ENCODE measurements at regions not wholly inside any gene's neighbourhood (a gene's known extent, or its start where the extent isn't known, plus 50 kb on each side); places are given as distances from the start of the nearest gene placed in this dataset.

DNA sequence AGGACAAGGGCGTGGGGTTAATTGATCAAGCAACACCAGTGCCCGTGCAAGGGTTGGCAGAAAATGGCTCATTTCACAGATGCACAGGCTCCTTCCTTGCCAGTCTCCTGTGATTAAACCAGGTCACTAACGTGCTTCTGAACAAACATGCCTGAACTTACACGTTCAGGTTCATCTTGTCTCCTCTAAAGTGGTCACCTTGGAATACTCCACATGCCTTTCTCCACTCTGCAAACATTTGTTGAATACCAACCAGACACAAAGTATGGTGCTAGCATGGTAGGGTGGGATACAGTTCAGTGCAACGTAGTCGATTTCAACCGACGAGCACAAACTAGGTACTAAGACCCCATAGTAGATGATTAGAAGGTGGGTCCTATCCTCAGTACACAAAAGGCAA, 72.6 kb upstream of the PTPRT start:
- ChIA-PET CTCF (no interaction called here), POLR2A (ENCODE audit: unreplicated experiment) (no interaction called here)
- no peaks in the 10 kb centered on the region for H3K4me1 ChIP-seq (ENCODE audit: insufficient read depth, low read length)
- no peak overlapping the region for H3K4me3 ChIP-seq (ENCODE audit: low read length)
- DNase-seq = no peak
- no peaks in the 10 kb centered on the region for H3K36me3 ChIP-seq (ENCODE audit: low read depth, low read length)
- peaks cover 6% of the 10 kb centered on the region; the same call in 1 of the 2 replicates for H3K27me3 ChIP-seq (ENCODE audit: low read length)
- BruUV-seq (replicated peaks) = no TSS peak
- H3K27ac ChIP-seq (ENCODE audit: low read length) = no peak overlapping the region
- H3K79me2 ChIP-seq (ENCODE audit: low read length) = no peaks in the 10 kb centered on the region
- no peaks in the 10 kb centered on the region for H3K9me3 ChIP-seq (ENCODE audit: low read length)
- H2AFZ ChIP-seq (ENCODE audit: low read length) = no peak overlapping the region
- no peaks in the 10 kb centered on the region for H3K9me2 ChIP-seq (replicated peaks; ENCODE audit: low read length)
- H4K20me1 ChIP-seq (ENCODE audit: low read length) = no peaks in the 10 kb centered on the region
- no peak overlapping the region for H3K4me2 ChIP-seq (ENCODE audit: low read length)
- TF ChIP-seq EZH2 (IDR thresholded peaks at IDR 0.05; ENCODE audit: low read length, unreplicated experiment) = no peak
- TF ChIP-seq EZH2phosphoT487 (IDR thresholded peaks at IDR 0.05; ENCODE audit: borderline replicate concordance, low read length) = no peak
- TF ChIP-seq, protein P1, sequence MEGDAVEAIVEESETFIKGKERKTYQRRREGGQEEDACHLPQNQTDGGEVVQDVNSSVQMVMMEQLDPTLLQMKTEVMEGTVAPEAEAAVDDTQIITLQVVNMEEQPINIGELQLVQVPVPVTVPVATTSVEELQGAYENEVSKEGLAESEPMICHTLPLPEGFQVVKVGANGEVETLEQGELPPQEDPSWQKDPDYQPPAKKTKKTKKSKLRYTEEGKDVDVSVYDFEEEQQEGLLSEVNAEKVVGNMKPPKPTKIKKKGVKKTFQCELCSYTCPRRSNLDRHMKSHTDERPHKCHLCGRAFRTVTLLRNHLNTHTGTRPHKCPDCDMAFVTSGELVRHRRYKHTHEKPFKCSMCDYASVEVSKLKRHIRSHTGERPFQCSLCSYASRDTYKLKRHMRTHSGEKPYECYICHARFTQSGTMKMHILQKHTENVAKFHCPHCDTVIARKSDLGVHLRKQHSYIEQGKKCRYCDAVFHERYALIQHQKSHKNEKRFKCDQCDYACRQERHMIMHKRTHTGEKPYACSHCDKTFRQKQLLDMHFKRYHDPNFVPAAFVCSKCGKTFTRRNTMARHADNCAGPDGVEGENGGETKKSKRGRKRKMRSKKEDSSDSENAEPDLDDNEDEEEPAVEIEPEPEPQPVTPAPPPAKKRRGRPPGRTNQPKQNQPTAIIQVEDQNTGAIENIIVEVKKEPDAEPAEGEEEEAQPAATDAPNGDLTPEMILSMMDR (conservative IDR thresholded peaks at IDR 0.05; ENCODE audit: low read depth, low read length) = no peak
- intact Hi-C loops (cut with micrococcal nuclease) = no loop called here
- no peak for ATAC-seq
- H3K9ac ChIP-seq (ENCODE audit: low read length) = no peak overlapping the region
- no peaks in the 10 kb centered on the region for H3F3A ChIP-seq (ENCODE audit: low read length, unreplicated experiment)

DNA sequence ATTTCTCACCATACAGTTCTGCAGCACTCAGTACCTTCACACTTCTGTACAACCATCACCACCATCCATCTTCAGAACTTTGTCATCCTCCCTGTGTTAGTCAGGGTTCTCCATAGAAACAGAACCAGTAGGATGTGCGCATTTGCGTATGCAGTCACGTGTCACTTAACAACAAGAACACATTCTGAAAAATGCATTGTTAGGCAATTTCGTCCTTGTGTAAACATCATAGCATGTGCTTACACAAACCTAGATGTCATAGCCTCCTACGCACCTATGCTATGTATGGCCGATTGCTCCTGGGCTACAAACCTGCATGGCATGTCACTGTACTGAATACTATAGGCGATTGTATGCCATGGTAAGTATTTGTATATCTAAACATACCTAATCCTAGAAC, 66.2 kb upstream of the PTPRT start:
- Histone ChIP-seq H3F3A (ENCODE audit: low read length, unreplicated experiment) (no peaks in the 10 kb centered on the region), H3K4me1 (ENCODE audit: insufficient read depth, low read length) (no peaks in the 10 kb centered on the region), H2AFZ (ENCODE audit: low read length) (no peak overlapping the region), H3K9me2 (replicated peaks; ENCODE audit: low read length) (no peaks in the 10 kb centered on the region), H3K79me2 (ENCODE audit: low read length) (no peaks in the 10 kb centered on the region), H3K36me3 (ENCODE audit: low read depth, low read length) (no peaks in the 10 kb centered on the region), H3K27me3 (ENCODE audit: low read length) (peaks cover 39% of the 10 kb centered on the region), H3K9ac (ENCODE audit: low read length) (no peak overlapping the region), H3K9me3 (ENCODE audit: low read length) (no peaks in the 10 kb centered on the region), H4K20me1 (ENCODE audit: low read length) (no peaks in the 10 kb centered on the region), H3K4me2 (ENCODE audit: low read length) (no peak overlapping the region), H3K27ac (ENCODE audit: low read length) (no peak overlapping the region), H3K4me3 (ENCODE audit: low read length) (no peak overlapping the region)
- ChIA-PET CTCF (no interaction called here), POLR2A (ENCODE audit: unreplicated experiment) (no interaction called here)
- ATAC-seq (no peak), DNase-seq (no peak)
- intact Hi-C loops (cut with micrococcal nuclease) = no loop called here
- no TSS peak for BruUV-seq (replicated peaks)
- TF ChIP-seq EZH2phosphoT487 (IDR thresholded peaks at IDR 0.05; ENCODE audit: borderline replicate concordance, low read length) = no peak
- TF ChIP-seq EZH2 (IDR thresholded peaks at IDR 0.05; ENCODE audit: low read length, unreplicated experiment) = no peak
- TF ChIP-seq, protein P1 (conservative IDR thresholded peaks at IDR 0.05; ENCODE audit: low read depth, low read length) = no peak

DNA sequence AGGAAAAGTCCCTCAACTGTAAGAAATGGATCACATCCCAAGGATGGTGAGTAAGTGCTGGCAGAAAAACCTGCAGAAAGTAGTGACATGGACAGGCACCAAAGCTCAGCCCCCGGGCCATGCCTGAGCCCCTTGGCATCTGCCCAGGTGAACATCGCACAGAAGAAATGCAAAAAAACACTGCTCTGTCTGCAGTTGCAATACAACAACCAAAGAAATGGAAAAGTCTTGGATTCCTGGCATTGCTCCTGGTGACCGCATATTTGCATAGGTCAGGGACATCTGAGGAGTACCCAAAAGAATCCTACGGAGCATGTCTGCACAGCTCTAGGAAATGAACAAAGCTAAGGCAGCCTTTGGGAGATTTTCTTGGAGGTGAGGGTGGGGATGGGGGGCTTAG, 63.1 kb upstream of the PTPRT start:
- ATAC-seq (no peak), DNase-seq (no peak)
- Histone ChIP-seq H3K9ac (ENCODE audit: low read length) (no peak overlapping the region), H3K4me3 (ENCODE audit: low read length) (no peak overlapping the region), H3K79me2 (ENCODE audit: low read length) (no peaks in the 10 kb centered on the region), H3K27me3 (ENCODE audit: low read length) (peaks cover 39% of the 10 kb centered on the region), H2AFZ (ENCODE audit: low read length) (no peak overlapping the region), H3K9me3 (ENCODE audit: low read length) (no peaks in the 10 kb centered on the region), H3K4me2 (ENCODE audit: low read length) (no peak overlapping the region), H3K27ac (ENCODE audit: low read length) (no peak overlapping the region), H3K4me1 (ENCODE audit: insufficient read depth, low read length) (no peaks in the 10 kb centered on the region), H3K36me3 (ENCODE audit: low read depth, low read length) (no peaks in the 10 kb centered on the region), H3K9me2 (replicated peaks; ENCODE audit: low read length) (no peaks in the 10 kb centered on the region), H3F3A (ENCODE audit: low read length, unreplicated experiment) (no peaks in the 10 kb centered on the region), H4K20me1 (ENCODE audit: low read length) (no peaks in the 10 kb centered on the region)
- intact Hi-C loops (cut with micrococcal nuclease) = no loop called here
- POLR2A ChIA-PET (ENCODE audit: unreplicated experiment) = no interaction called here
- no peak for TF ChIP-seq EZH2phosphoT487 (IDR thresholded peaks at IDR 0.05; ENCODE audit: borderline replicate concordance, low read length)
- TF ChIP-seq EZH2 (IDR thresholded peaks at IDR 0.05; ENCODE audit: low read length, unreplicated experiment) = no peak
- TF ChIP-seq, protein P1 (conservative IDR thresholded peaks at IDR 0.05; ENCODE audit: low read depth, low read length) = no peak
- no TSS peak for BruUV-seq (replicated peaks)
- CTCF ChIA-PET = no interaction called here
